ENCODE measurements at regions not wholly inside any gene's neighbourhood (a gene's known extent, or its start where the extent isn't known, plus 50 kb on each side); places are given as distances from the start of the nearest gene placed in this dataset.

- no peaks in the 10 kb centered on the region for H3K9me1 ChIP-seq (ENCODE audit: control insufficient read depth, extremely low read depth, insufficient read depth, low read length)
- no peak overlapping the region for H3K9ac ChIP-seq (ENCODE audit: control insufficient read depth, extremely low read depth, insufficient read depth, low read length)
- H3K4me1 ChIP-seq (ENCODE audit: control insufficient read depth, extremely low read depth, insufficient read depth, low read length) = no peaks in the 10 kb centered on the region
- H3K36me3 ChIP-seq (ENCODE audit: control insufficient read depth in 2 of 2, extremely low read depth in 1 of 2, insufficient read depth in 2 of 2, low read length in 2 of 2) = no peaks in the 10 kb centered on the region
- H3K27ac ChIP-seq (ENCODE audit: control insufficient read depth, insufficient read depth, low read length) = no peak overlapping the region
- no peak overlapping the region for H3K4me3 ChIP-seq (ENCODE audit: control insufficient read depth in 2 of 3, extremely low read depth in 1 of 3, insufficient read depth in 2 of 3, low read depth in 1 of 3, low read length in 3 of 3)
- no peaks in the 10 kb centered on the region for H3K79me2 ChIP-seq (ENCODE audit: control insufficient read depth, insufficient read depth, low read length)
- DNase-seq (ENCODE audit: low read depth, low spot score) (no peak), FAIRE-seq (no peak)
- no peak overlapping the region for H2AFZ ChIP-seq (ENCODE audit: control insufficient read depth, low read length)
- H3K4me2 ChIP-seq (ENCODE audit: control insufficient read depth, extremely low read depth, insufficient read depth, low read depth, low read length) = no peak overlapping the region
- no peaks in the 10 kb centered on the region for H4K20me1 ChIP-seq (ENCODE audit: control insufficient read depth, extremely low read depth, insufficient read depth, low read length)
- no peaks in the 10 kb centered on the region for H3K9me3 ChIP-seq (ENCODE audit: control insufficient read depth, low read depth, low read length)
- dilution Hi-C loops (cut with MboI; ENCODE audit: extremely low pct_ligation_motif_present, low sequenced_read_pairs) = no loop called here
- TF ChIP-seq CTCF (optimal IDR thresholded peaks at IDR 0.05 in 1 of 3, IDR thresholded peaks at IDR 0.05 in 1 of 3, conservative IDR thresholded peaks at IDR 0.05 in 1 of 3; ENCODE audit: extremely low read depth in 1 of 3, insufficient read depth in 2 of 3, low read length in 3 of 3) (no peak), EZH2 (IDR thresholded peaks at IDR 0.05; ENCODE audit: low read length) (no peak)
- peaks cover 17% of the 10 kb centered on the region for H3K27me3 ChIP-seq (ENCODE audit: control insufficient read depth, extremely low read depth, insufficient read depth, low read length)
These were observed 78.8 kb downstream of the HIF1AN start for GRCh38 chr10:100614429-100615095.

- Histone ChIP-seq H4K20me1 (ENCODE audit: control insufficient read depth, extremely low read depth, insufficient read depth, low read length) (no peaks in the 10 kb centered on the region), H3K27me3 (ENCODE audit: control insufficient read depth, extremely low read depth, insufficient read depth, low read length) (peaks cover 20% of the 10 kb centered on the region), H3K36me3 (ENCODE audit: control insufficient read depth in 2 of 2, extremely low read depth in 1 of 2, insufficient read depth in 2 of 2, low read length in 2 of 2) (no peaks in the 10 kb centered on the region), H3K79me2 (ENCODE audit: control insufficient read depth, insufficient read depth, low read length) (no peaks in the 10 kb centered on the region), H3K9ac (ENCODE audit: control insufficient read depth, extremely low read depth, insufficient read depth, low read length) (no peak overlapping the region), H2AFZ (ENCODE audit: control insufficient read depth, low read length) (no peak overlapping the region), H3K27ac (ENCODE audit: control insufficient read depth, insufficient read depth, low read length) (no peak overlapping the region), H3K9me1 (ENCODE audit: control insufficient read depth, extremely low read depth, insufficient read depth, low read length) (no peaks in the 10 kb centered on the region), H3K4me3 (ENCODE audit: control insufficient read depth in 2 of 3, extremely low read depth in 1 of 3, insufficient read depth in 2 of 3, low read depth in 1 of 3, low read length in 3 of 3) (no peak overlapping the region), H3K4me2 (ENCODE audit: control insufficient read depth, extremely low read depth, insufficient read depth, low read depth, low read length) (no peak overlapping the region), H3K4me1 (ENCODE audit: control insufficient read depth, extremely low read depth, insufficient read depth, low read length) (no peaks in the 10 kb centered on the region), H3K9me3 (ENCODE audit: control insufficient read depth, low read depth, low read length) (no peaks in the 10 kb centered on the region)
- TF ChIP-seq EZH2 (IDR thresholded peaks at IDR 0.05; ENCODE audit: low read length) = no peak
- TF ChIP-seq CTCF (optimal IDR thresholded peaks at IDR 0.05 in 1 of 3, IDR thresholded peaks at IDR 0.05 in 1 of 3, conservative IDR thresholded peaks at IDR 0.05 in 1 of 3; ENCODE audit: extremely low read depth in 1 of 3, insufficient read depth in 2 of 3, low read length in 3 of 3) = no peak
- DNase-seq (ENCODE audit: low read depth, low spot score) = no peak
- dilution Hi-C loops (cut with MboI; ENCODE audit: extremely low pct_ligation_motif_present, low sequenced_read_pairs) = no loop called here
- no peak for FAIRE-seq
These were observed 79.5 kb downstream of the HIF1AN start for GRCh38 chr10:100615241-100615640.
